ENCODE measurements at regions not wholly inside any gene's neighbourhood (a gene's known extent, or its start where the extent isn't known, plus 50 kb on each side); places are given as distances from the start of the nearest gene placed in this dataset.

- no peak for TF ChIP-seq CTCF (IDR thresholded peaks at IDR 0.05; ENCODE audit: low read depth, low read length, poor library complexity, severe bottlenecking)
- TF ChIP-seq EZH2phosphoT487 (IDR thresholded peaks at IDR 0.05; ENCODE audit: borderline replicate concordance, low read length): no peak
Observed at GRCh38 chr2:47697000-47697601, 85.8 kb upstream of the MSH6 start.
